Type B pancreatic cell (in vitro differentiated cells): ENCODE measurements at regions not wholly inside any gene's neighbourhood (a gene's known extent, or its start where the extent isn't known, plus 50 kb on each side); places are given as distances from the start of the nearest gene placed in this dataset.

Source experiments
- DNase-seq: peaks from one replicate; pipeline ENCODE4 v3.0.0; 2021; ENCODE audit warnings: mixed read lengths; ENCODE audit not compliant: unreplicated experiment; ENCODE audit errors: extremely low spot score
- H3K27ac Mint-ChIP-seq: 2 replicates; pipeline ENCODE4 v1.8.0; 2021; ENCODE audit warnings: mild to moderate bottlenecking, mixed read lengths
- H3K27me3 Mint-ChIP-seq: 2 replicates; pipeline ENCODE4 v1.8.0; 2021; ENCODE audit warnings: mixed read lengths
- H3K36me3 Mint-ChIP-seq: 2 replicates; pipeline ENCODE4 v1.8.0; 2021; ENCODE audit warnings: mixed read lengths
- H3K4me1 Mint-ChIP-seq: one replicate; pipeline ENCODE4 v1.8.0; 2021; ENCODE audit warnings: mixed read lengths; ENCODE audit not compliant: unreplicated experiment
- H3K4me3 Mint-ChIP-seq: 2 replicates; pipeline ENCODE4 v1.8.0; 2021; ENCODE audit warnings: mild to moderate bottlenecking, mixed read lengths
- H3K9me3 Mint-ChIP-seq: 2 replicates; pipeline ENCODE4 v1.8.0; 2021; ENCODE audit warnings: mixed read lengths
- TF ChIP-seq, protein P1 (sequence below): fragments of 200-600 bp; sonication (generic); conservative IDR thresholded peaks from 2 replicates; pipeline ENCODE4 v1.5.0; 2021; ENCODE audit warnings: antibody characterized with exemption, mild to moderate bottlenecking

- DNase-seq, result no peak
- TF ChIP-seq, protein P1, sequence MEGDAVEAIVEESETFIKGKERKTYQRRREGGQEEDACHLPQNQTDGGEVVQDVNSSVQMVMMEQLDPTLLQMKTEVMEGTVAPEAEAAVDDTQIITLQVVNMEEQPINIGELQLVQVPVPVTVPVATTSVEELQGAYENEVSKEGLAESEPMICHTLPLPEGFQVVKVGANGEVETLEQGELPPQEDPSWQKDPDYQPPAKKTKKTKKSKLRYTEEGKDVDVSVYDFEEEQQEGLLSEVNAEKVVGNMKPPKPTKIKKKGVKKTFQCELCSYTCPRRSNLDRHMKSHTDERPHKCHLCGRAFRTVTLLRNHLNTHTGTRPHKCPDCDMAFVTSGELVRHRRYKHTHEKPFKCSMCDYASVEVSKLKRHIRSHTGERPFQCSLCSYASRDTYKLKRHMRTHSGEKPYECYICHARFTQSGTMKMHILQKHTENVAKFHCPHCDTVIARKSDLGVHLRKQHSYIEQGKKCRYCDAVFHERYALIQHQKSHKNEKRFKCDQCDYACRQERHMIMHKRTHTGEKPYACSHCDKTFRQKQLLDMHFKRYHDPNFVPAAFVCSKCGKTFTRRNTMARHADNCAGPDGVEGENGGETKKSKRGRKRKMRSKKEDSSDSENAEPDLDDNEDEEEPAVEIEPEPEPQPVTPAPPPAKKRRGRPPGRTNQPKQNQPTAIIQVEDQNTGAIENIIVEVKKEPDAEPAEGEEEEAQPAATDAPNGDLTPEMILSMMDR, result no peak
- peak overlapping the region; percentile 34 for H3K27ac Mint-ChIP-seq
- no peak overlapping the region for H3K4me3 Mint-ChIP-seq
- no peaks in the 10 kb centered on the region for H3K27me3 Mint-ChIP-seq
- H3K36me3 Mint-ChIP-seq, result no peaks in the 10 kb centered on the region
- H3K9me3 Mint-ChIP-seq, result no peaks in the 10 kb centered on the region
- peaks cover 10% of the 10 kb centered on the region for H3K4me1 Mint-ChIP-seq
Observed at GRCh38 chrX:39929379-39930025, 168.3 kb downstream of the BCOR start.

DNA sequence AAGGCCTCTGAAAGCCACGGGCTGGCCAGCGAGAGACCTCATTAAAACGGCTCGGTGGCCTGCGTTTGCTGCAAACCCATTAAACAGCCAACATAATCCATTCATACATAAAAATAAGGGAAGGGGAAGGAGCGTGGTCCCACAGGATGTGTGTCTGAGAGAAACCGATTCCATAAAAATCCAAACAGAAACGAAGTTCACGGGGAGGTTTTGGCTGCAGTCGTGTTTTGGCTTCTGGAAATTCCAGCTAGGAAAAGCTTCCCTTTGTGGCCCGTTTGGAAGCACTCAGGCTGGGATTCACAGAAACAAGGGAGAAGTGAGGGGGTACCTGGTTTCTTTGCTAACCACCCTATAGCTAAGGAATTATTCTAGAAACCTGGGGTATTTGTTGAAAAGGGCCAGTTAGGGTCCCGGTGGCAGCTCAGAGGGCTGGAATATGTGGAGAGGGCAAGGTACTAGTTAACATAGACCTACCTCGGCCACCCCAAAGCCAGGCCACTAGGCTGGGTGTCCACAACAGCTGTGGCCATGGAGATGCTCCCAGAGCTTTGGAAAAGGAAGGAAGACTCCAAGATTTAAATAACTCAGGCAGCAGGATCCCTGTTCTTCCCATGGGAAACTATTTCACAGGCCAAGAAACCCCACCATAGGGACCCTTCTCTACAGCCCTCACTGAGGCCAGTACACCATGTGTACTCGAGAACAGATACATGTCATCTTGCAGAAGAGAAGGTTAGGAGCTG is 166.8 kb downstream of the BCOR start:
- Mint-ChIP-seq H3K36me3 (no peaks in the 10 kb centered on the region), H3K27me3 (no peaks in the 10 kb centered on the region), H3K9me3 (no peaks in the 10 kb centered on the region), H3K27ac (no peak overlapping the region), H3K4me1 (peaks cover 10% of the 10 kb centered on the region), H3K4me3 (no peak overlapping the region)
- DNase-seq, result no peak
- TF ChIP-seq, protein P1, result no peak

DNA sequence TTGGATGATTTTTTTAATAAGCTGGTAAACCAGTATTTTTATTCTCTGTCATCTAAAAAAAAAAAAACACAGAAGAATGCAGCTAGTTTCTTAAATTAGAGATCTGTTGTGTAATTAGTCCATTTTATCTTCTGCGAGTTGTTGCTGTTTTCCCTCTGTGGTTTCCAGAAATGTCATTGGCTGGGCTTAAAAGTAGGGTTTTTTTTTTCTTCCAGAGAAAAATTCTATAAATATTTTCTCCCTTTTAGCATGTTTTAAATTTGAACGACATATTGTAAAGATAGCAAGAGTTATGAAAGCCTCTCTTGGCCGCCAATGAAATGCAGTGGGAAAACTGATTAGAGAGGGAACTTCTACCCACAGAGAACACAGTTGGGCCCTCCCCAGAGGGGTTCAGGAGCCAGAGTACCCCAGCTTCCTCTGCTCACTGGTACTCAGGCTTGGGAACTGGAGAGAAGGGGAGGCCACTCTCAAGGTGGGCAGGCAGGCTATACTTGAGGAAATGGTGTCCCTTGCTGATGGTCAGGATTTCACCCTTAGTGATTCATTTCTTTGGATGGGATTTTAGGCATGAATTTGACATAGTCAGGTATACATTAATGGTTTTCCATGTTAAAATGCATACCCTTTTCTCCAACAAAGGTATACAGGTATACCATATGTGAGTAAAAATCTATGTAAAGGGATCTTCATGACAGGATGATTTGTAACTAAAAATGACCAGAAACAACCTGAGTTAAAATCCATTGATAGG is 166.1 kb downstream of the BCOR start:
- TF ChIP-seq, protein P1, result no peak
- no peak for DNase-seq
- Mint-ChIP-seq H3K27ac (no peak overlapping the region), H3K4me1 (peaks cover 10% of the 10 kb centered on the region), H3K27me3 (no peaks in the 10 kb centered on the region), H3K9me3 (no peaks in the 10 kb centered on the region), H3K4me3 (no peak overlapping the region), H3K36me3 (no peaks in the 10 kb centered on the region)

GRCh38 chrX:39935411-39936064 is 162.2 kb downstream of the BCOR start:
- no peaks in the 10 kb centered on the region for H3K36me3 Mint-ChIP-seq
- DNase-seq, result no peak
- no peaks in the 10 kb centered on the region for H3K4me1 Mint-ChIP-seq
- no peak overlapping the region for H3K4me3 Mint-ChIP-seq
- no peaks in the 10 kb centered on the region for H3K9me3 Mint-ChIP-seq
- TF ChIP-seq, protein P1, result no peak
- no peak overlapping the region for H3K27ac Mint-ChIP-seq
- H3K27me3 Mint-ChIP-seq, result no peaks in the 10 kb centered on the region

DNA sequence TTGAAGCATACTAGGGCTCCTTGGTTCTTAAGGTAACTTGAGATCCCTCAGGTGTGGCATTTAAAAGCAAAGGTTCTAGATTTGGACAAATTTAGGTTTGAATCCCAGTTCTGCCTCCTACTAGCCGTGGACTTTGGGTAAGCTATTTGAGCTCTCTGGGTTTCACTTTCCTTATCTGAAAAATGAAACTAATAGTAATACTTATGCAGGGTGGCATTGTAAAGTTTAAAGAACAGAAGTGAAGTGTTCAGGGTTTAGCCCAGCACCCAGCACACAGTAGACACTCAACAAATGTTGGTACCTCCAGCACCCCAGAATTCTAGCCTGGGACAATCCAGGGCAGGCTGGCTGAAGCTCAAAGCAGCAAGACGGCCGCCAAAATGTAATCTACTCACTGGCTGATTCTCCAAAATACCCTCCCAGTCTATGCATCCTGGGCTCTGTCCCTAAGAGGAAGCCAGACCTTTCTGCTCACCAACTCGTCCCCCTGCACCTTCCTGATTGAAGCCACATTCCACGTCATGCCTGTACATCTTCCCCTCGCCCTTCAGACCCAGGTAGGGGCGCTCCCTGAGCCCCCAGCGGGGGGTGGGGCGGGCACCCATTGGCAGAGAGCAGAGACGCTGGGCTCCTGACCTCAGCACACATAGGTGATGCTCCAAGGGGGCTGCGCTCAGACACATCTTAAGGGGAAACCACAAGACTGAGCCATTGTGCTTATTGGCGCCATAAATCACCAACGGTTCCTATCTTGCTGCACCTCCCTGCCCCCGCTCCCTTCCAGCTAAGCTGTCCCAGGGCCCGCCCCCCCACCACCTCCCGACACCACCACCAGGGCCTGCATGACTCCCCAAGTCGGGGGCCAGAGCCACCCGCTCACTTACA is 160.6 kb downstream of the BCOR start:
- no peak overlapping the region for H3K27ac Mint-ChIP-seq
- TF ChIP-seq, protein P1, result no peak
- H3K4me1 Mint-ChIP-seq, result peaks cover 6% of the 10 kb centered on the region
- no peaks in the 10 kb centered on the region for H3K27me3 Mint-ChIP-seq
- no peaks in the 10 kb centered on the region for H3K9me3 Mint-ChIP-seq
- H3K4me3 Mint-ChIP-seq, result no peak overlapping the region
- no peaks in the 10 kb centered on the region for H3K36me3 Mint-ChIP-seq
- DNase-seq, result no peak
